IMR-90 (cell line): ENCODE measurements at regions not wholly inside any gene's neighbourhood (a gene's known extent, or its start where the extent isn't known, plus 50 kb on each side); places are given as distances from the start of the nearest gene placed in this dataset.

Experiments used
- ATAC-seq: fragments of 200-7000 bp; cut with Tn5 transposase; 2 replicates; pipeline ENCODE4 v1.9.1; 2020; ENCODE audit warnings: low read depth, mild to moderate bottlenecking, moderate library complexity
- BruUV-seq: library from RNA; stranded (reverse); fragments of 400-500 nt; replicated peaks from 2 replicates; lab custom pipeline; 2021; lab: Mats Ljungman, UMichigan
- CTCF ChIA-PET: fragments of 300-600 bp; formaldehyde crosslinking; extraction: SDS; loops from one replicate; lab custom pipeline; 2021; ENCODE audit warnings: antibody characterized with exemption; lab: Yijun Ruan, JAX
- POLR2A ChIA-PET: fragments of 300-600 bp; sonication (Branson Sonifier 250); formaldehyde crosslinking; loops from one replicate; lab custom pipeline; 2022; ENCODE audit warnings: antibody characterized with exemption; ENCODE audit not compliant: unreplicated experiment; lab: Charles Lee
- DNase-seq: peaks from one replicate; pipeline ENCODE4 v3.0.0; 2013
- H2AFZ ChIP-seq: replicated peaks from 2 replicates; pipeline ENCODE3; 2013; ENCODE audit warnings: low read length, mild to moderate bottlenecking; ENCODE audit not compliant: poor library complexity
- H2AK5ac ChIP-seq: 2 replicates; pipeline ENCODE4 v1.6.1; 2013; ENCODE audit warnings: low read depth, low read length, inconsistent platforms
- H2AK9ac ChIP-seq: replicated peaks from 2 replicates; pipeline ENCODE3; 2013; ENCODE audit warnings: mild to moderate bottlenecking, low read depth, low read length, moderate library complexity; ENCODE audit not compliant: poor library complexity
- H2BK120ac ChIP-seq: 2 replicates; pipeline ENCODE4 v1.6.1; 2013; ENCODE audit warnings: low read depth, low read length, inconsistent platforms
- H2BK15ac ChIP-seq: 3 replicates; pipeline ENCODE4 v1.6.1; 2013; ENCODE audit warnings: low read depth, low read length, inconsistent platforms
- H2BK20ac ChIP-seq: 2 replicates; pipeline ENCODE4 v1.6.1; 2013; ENCODE audit warnings: low read depth, mild to moderate bottlenecking, inconsistent platforms, low read length, moderate library complexity
- H2BK5ac ChIP-seq: 2 replicates; pipeline ENCODE4 v1.6.1; 2013; ENCODE audit warnings: mild to moderate bottlenecking, low read depth, low read length, inconsistent platforms; ENCODE audit not compliant: poor library complexity, severe bottlenecking
- H3K14ac ChIP-seq: replicated peaks from 2 replicates; pipeline ENCODE4 v1.6.1; 2013; ENCODE audit warnings: low read depth, low read length, inconsistent platforms
- H3K18ac ChIP-seq: 2 replicates; pipeline ENCODE4 v1.6.1; 2013; ENCODE audit warnings: low read depth, low read length, control low read depth
- H3K23ac ChIP-seq: 2 replicates; pipeline ENCODE4 v1.6.1; 2013; ENCODE audit warnings: low read depth, low read length, inconsistent platforms
- H3K27ac ChIP-seq: 2 replicates; pipeline ENCODE4 v1.5.1; 2013; ENCODE audit warnings: mild to moderate bottlenecking, control low read depth, low read length; ENCODE audit not compliant: insufficient read depth
- H3K27me3 ChIP-seq: 2 replicates; pipeline ENCODE4 v1.6.1; 2013; ENCODE audit warnings: low read length; ENCODE audit not compliant: control insufficient read depth, insufficient read depth
- H3K36me3 ChIP-seq: 2 replicates; pipeline ENCODE4 v1.6.1; 2013; ENCODE audit warnings: low read length, mixed read lengths; ENCODE audit not compliant: control insufficient read depth, insufficient read depth
- H3K4ac ChIP-seq: 2 replicates; pipeline ENCODE4 v1.6.1; 2013; ENCODE audit warnings: low read depth, low read length, inconsistent platforms
- H3K4me1 ChIP-seq: 2 replicates; pipeline ENCODE4 v1.6.1; 2013; ENCODE audit warnings: low read length, mixed read lengths; ENCODE audit not compliant: control insufficient read depth, insufficient read depth
- H3K4me2 ChIP-seq: 2 replicates; pipeline ENCODE4 v1.6.1; 2013; ENCODE audit warnings: low read depth, mild to moderate bottlenecking, control low read depth, low read length, moderate library complexity
- H3K4me3 ChIP-seq: 2 replicates; pipeline ENCODE4 v1.5.1; 2013; ENCODE audit warnings: low read depth, mild to moderate bottlenecking, control low read depth, low read length, moderate library complexity; ENCODE audit not compliant: insufficient read depth
- H3K56ac ChIP-seq: 2 replicates; pipeline ENCODE4 v1.6.1; 2013; ENCODE audit warnings: low read length, inconsistent platforms; ENCODE audit not compliant: insufficient read depth; ENCODE audit errors: extremely low read depth
- H3K79me1 ChIP-seq, 2 experiments: 2 replicates each; pipeline ENCODE4 v1.6.1; 2013; ENCODE audit warnings: low read length in 2 of 2, inconsistent platforms in 1 of 2, low read depth in 1 of 2
- H3K9ac ChIP-seq: 2 replicates; pipeline ENCODE4 v1.6.1; 2013; ENCODE audit warnings: low read depth, low read length, control low read depth
- H3K9me1 ChIP-seq: 2 replicates; pipeline ENCODE4 v1.6.1; 2013; ENCODE audit warnings: low read length, inconsistent platforms; ENCODE audit not compliant: insufficient read depth
- H3K9me3 ChIP-seq: 2 replicates; pipeline ENCODE4 v1.6.1; 2013; ENCODE audit warnings: low read length; ENCODE audit not compliant: control insufficient read depth, insufficient read depth
- H4K20me1 ChIP-seq: 2 replicates; pipeline ENCODE4 v1.6.1; 2013; ENCODE audit warnings: low read length, inconsistent platforms; ENCODE audit not compliant: insufficient read depth
- H4K5ac ChIP-seq: 2 replicates; pipeline ENCODE4 v1.6.1; 2013; ENCODE audit warnings: mild to moderate bottlenecking, low read depth, low read length, control low read depth
- H4K8ac ChIP-seq, 2 experiments: 2 replicates each; pipeline ENCODE4 v1.6.1; 2013; ENCODE audit warnings: low read depth in 2 of 2, low read length in 2 of 2, control low read depth in 1 of 2, inconsistent platforms in 1 of 2
- H4K91ac ChIP-seq: 2 replicates; pipeline ENCODE4 v1.6.1; 2013; ENCODE audit warnings: low read depth, low read length, inconsistent platforms; ENCODE audit not compliant: insufficient read depth
- BHLHE40 ChIP-seq: fragments of 150-350 bp; IDR thresholded peaks from 2 replicates; pipeline ENCODE4 v1.6.1; 2016; ENCODE audit warnings: mild to moderate bottlenecking, low read depth, low read length
- CEBPB ChIP-seq: IDR thresholded peaks from 2 replicates; pipeline ENCODE4 v1.6.1; 2012; ENCODE audit warnings: low read depth, low read length, improper control_type of control experiment
- CHD1 ChIP-seq: IDR thresholded peaks from 2 replicates; pipeline ENCODE4 v1.6.1; 2012; ENCODE audit warnings: low read depth, low read length, improper control_type of control experiment
- FOS ChIP-seq: fragments of 150-350 bp; IDR thresholded peaks from 2 replicates; pipeline ENCODE4 v1.6.1; 2016; ENCODE audit warnings: low read depth, low read length
- MAFK ChIP-seq: IDR thresholded peaks from 2 replicates; pipeline ENCODE4 v1.6.1; 2012; ENCODE audit warnings: low read depth, low read length, improper control_type of control experiment
- MAZ ChIP-seq: IDR thresholded peaks from 2 replicates; pipeline ENCODE4 v1.6.1; 2012; ENCODE audit warnings: low read depth, mild to moderate bottlenecking, low read length, improper control_type of control experiment, moderate library complexity, borderline replicate concordance
- MXI1 ChIP-seq: IDR thresholded peaks from 2 replicates; pipeline ENCODE4 v1.6.1; 2012; ENCODE audit warnings: low read depth, mild to moderate bottlenecking, low read length, moderate library complexity, borderline replicate concordance
- NFE2L2 ChIP-seq: fragments of 150-350 bp; IDR thresholded peaks from 2 replicates; pipeline ENCODE4 v1.6.1; 2016; ENCODE audit warnings: low read depth, mild to moderate bottlenecking, low read length
- POLR2A ChIP-seq: IDR thresholded peaks from 2 replicates; pipeline ENCODE4 v1.6.1; 2012; ENCODE audit warnings: mild to moderate bottlenecking, low read depth, low read length
- RAD21 ChIP-seq: IDR thresholded peaks from 2 replicates; pipeline ENCODE4 v1.6.1; 2012; ENCODE audit warnings: low read length, improper control_type of control experiment
- RCOR1 ChIP-seq: IDR thresholded peaks from 2 replicates; pipeline ENCODE4 v1.6.1; 2012; ENCODE audit warnings: mild to moderate bottlenecking, low read length, improper control_type of control experiment; ENCODE audit not compliant: insufficient replicate concordance
- RFX5 ChIP-seq: IDR thresholded peaks from 2 replicates; pipeline ENCODE4 v1.8.0; 2012; ENCODE audit warnings: low read depth, mild to moderate bottlenecking, low read length, moderate library complexity
- SMC3 ChIP-seq: fragments of 150-350 bp; IDR thresholded peaks from 2 replicates; pipeline ENCODE4 v1.6.1; 2016; ENCODE audit warnings: low read depth, mild to moderate bottlenecking, antibody characterized with exemption, low read length, moderate library complexity
- WGBS, 2 experiments: methylation state at CpG; one replicate each; pipeline versions ENCODE4 v1.1.5 to v1.1.7; 2013; ENCODE audit warnings: missing lambda C conversion rate in 2 of 2; ENCODE audit not compliant: insufficient read length in 1 of 2; ENCODE audit errors: extremely low coverage in 2 of 2; 5-methylcytosine and 5-hydroxymethylcytosine counted together
- dilution Hi-C: fragments of 300-500 bp; cut with HindIII; formaldehyde crosslinking; loops from one replicate; pipeline ENCODE4 v1.14.3; 2018; ENCODE audit warnings: low sequenced_read_pairs; ENCODE audit not compliant: unreplicated experiment
- in situ Hi-C: fragments of 300-500 bp; cut with MboI; formaldehyde crosslinking; loops from 3 replicates; pipeline ENCODE4 v1.14.3; 2019; ENCODE audit warnings: low sequenced_read_pairs, inconsistent platforms, mixed read lengths
- intact Hi-C: fragments of 100-400 bp; cut with micrococcal nuclease; formaldehyde crosslinking; loops from 2 replicates; pipeline ENCODE4 v1.10.0; 2022
- TF ChIP-seq, protein P1 (sequence below): fragments of 150-350 bp; IDR thresholded peaks from 2 replicates; pipeline ENCODE4 v1.6.1; 2017; ENCODE audit warnings: mild to moderate bottlenecking, antibody characterized with exemption, low read length, low read depth
- TF ChIP-seq, protein P2 (sequence below): conservative IDR thresholded peaks from 2 replicates; pipeline ENCODE4 v1.5.1; 2012; ENCODE audit warnings: mild to moderate bottlenecking, low read depth, low read length, improper control_type of control experiment
- TF ChIP-seq, protein P3 (sequence below): fragments of 150-350 bp; IDR thresholded peaks from 2 replicates; pipeline ENCODE4 v1.6.1; 2016; ENCODE audit warnings: low read depth, mild to moderate bottlenecking, low read length, moderate library complexity, borderline replicate concordance

DNA sequence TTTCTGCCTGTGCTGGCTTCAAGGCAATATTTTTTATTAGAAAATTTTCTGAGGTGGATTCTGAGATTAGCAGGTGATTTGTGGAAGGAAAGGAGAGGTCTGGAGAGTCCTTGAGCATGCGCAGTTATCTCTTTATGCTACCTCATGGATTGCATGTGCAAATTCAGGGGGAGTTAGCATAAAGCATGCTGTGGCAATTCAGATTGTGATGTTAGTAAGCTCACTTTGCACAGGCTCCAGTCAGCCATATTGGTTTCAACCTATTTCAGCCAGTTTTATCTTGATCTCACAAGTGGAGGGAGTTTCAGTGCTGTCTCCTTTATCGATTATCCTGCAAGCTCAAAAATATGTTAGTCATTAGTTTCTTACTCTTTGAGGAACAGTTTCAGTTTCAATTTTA is 2012.3 kb upstream of the PIK3C3 start:
- no peak overlapping the region for H2BK15ac ChIP-seq
- no peak overlapping the region for H3K56ac ChIP-seq
- H3K18ac ChIP-seq, result no peak overlapping the region
- H3K9me3 ChIP-seq, result no peaks in the 10 kb centered on the region
- DNase-seq (no peak), ATAC-seq (no peak)
- in situ Hi-C loops (no loop called here), dilution Hi-C loops (no loop called here), intact Hi-C loops (no loop called here)
- no peak overlapping the region for H4K8ac ChIP-seq
- no peak overlapping the region for H2AFZ ChIP-seq
- no peak overlapping the region for H3K9ac ChIP-seq
- 80% methylated on average over 1 of the region's 2 CpGs; no CpG with 5 or more reads in 1 of the 2 experiments for WGBS, 2 experiments
- H3K4ac ChIP-seq, result no peak overlapping the region
- no peak overlapping the region for H2BK120ac ChIP-seq
- no peaks in the 10 kb centered on the region for H3K9me1 ChIP-seq
- no peak overlapping the region for H2AK5ac ChIP-seq
- no peak overlapping the region for H2BK5ac ChIP-seq
- no peak for TF ChIP-seq CHD1
- no peak for TF ChIP-seq CEBPB
- no peak for TF ChIP-seq NFE2L2
- TF ChIP-seq MAZ, result no peak
- TF ChIP-seq FOS, result no peak
- TF ChIP-seq RAD21, result no peak
- TF ChIP-seq BHLHE40, result no peak
- TF ChIP-seq RFX5, result no peak
- TF ChIP-seq MXI1, result no peak
- no peak for TF ChIP-seq RCOR1
- TF ChIP-seq, protein P1, sequence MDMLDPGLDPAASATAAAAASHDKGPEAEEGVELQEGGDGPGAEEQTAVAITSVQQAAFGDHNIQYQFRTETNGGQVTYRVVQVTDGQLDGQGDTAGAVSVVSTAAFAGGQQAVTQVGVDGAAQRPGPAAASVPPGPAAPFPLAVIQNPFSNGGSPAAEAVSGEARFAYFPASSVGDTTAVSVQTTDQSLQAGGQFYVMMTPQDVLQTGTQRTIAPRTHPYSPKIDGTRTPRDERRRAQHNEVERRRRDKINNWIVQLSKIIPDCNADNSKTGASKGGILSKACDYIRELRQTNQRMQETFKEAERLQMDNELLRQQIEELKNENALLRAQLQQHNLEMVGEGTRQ, result no peak
- no peak for TF ChIP-seq SMC3
- TF ChIP-seq, protein P2, sequence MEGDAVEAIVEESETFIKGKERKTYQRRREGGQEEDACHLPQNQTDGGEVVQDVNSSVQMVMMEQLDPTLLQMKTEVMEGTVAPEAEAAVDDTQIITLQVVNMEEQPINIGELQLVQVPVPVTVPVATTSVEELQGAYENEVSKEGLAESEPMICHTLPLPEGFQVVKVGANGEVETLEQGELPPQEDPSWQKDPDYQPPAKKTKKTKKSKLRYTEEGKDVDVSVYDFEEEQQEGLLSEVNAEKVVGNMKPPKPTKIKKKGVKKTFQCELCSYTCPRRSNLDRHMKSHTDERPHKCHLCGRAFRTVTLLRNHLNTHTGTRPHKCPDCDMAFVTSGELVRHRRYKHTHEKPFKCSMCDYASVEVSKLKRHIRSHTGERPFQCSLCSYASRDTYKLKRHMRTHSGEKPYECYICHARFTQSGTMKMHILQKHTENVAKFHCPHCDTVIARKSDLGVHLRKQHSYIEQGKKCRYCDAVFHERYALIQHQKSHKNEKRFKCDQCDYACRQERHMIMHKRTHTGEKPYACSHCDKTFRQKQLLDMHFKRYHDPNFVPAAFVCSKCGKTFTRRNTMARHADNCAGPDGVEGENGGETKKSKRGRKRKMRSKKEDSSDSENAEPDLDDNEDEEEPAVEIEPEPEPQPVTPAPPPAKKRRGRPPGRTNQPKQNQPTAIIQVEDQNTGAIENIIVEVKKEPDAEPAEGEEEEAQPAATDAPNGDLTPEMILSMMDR, result no peak
- no peak for TF ChIP-seq MAFK
- TF ChIP-seq, protein P3, sequence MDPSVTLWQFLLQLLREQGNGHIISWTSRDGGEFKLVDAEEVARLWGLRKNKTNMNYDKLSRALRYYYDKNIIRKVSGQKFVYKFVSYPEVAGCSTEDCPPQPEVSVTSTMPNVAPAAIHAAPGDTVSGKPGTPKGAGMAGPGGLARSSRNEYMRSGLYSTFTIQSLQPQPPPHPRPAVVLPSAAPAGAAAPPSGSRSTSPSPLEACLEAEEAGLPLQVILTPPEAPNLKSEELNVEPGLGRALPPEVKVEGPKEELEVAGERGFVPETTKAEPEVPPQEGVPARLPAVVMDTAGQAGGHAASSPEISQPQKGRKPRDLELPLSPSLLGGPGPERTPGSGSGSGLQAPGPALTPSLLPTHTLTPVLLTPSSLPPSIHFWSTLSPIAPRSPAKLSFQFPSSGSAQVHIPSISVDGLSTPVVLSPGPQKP, result no peak
- TF ChIP-seq POLR2A, result no peak
- no peak overlapping the region for H3K27ac ChIP-seq
- H2AK9ac ChIP-seq, result no peak overlapping the region
- no peaks in the 10 kb centered on the region for H3K36me3 ChIP-seq
- H3K79me1 ChIP-seq, result no peaks in the 10 kb centered on the region
- no peak overlapping the region for H2BK20ac ChIP-seq
- no peak overlapping the region for H3K4me3 ChIP-seq
- H4K5ac ChIP-seq, result no peak overlapping the region
- CTCF ChIA-PET, result interaction anchor here (0.6 to 0.9 kb wide), 2 partner anchors 19 to 45 kb away, joined by 3 to 6 read pairs; no protein-coding TSS in a partner anchor
- POLR2A ChIA-PET, result no interaction called here
- H3K23ac ChIP-seq, result no peak overlapping the region
- no peak overlapping the region for H3K14ac ChIP-seq
- H3K27me3 ChIP-seq, result no peaks in the 10 kb centered on the region
- no peaks in the 10 kb centered on the region for H4K20me1 ChIP-seq
- no peak overlapping the region for H4K91ac ChIP-seq
- H3K4me1 ChIP-seq, result peaks cover 3% of the 10 kb centered on the region; the same call in 1 of the 2 replicates
- no peak overlapping the region for H3K4me2 ChIP-seq
- BruUV-seq, result no TSS peak
